IMR-90 (cell line): ENCODE measurements at regions not wholly inside any gene's neighbourhood (a gene's known extent, or its start where the extent isn't known, plus 50 kb on each side); places are given as distances from the start of the nearest gene placed in this dataset.

Source experiments
- ATAC-seq: fragments of 200-7000 bp; cut with Tn5 transposase; 2 replicates; pipeline ENCODE4 v1.9.1; 2020; ENCODE audit warnings: low read depth, mild to moderate bottlenecking, moderate library complexity
- BruUV-seq: library from RNA; stranded (reverse); fragments of 400-500 nt; replicated peaks from 2 replicates; lab custom pipeline; 2021; lab: Mats Ljungman, UMichigan
- CTCF ChIA-PET: fragments of 300-600 bp; formaldehyde crosslinking; extraction: SDS; loops from one replicate; lab custom pipeline; 2021; ENCODE audit warnings: antibody characterized with exemption; lab: Yijun Ruan, JAX
- POLR2A ChIA-PET: fragments of 300-600 bp; sonication (Branson Sonifier 250); formaldehyde crosslinking; loops from one replicate; lab custom pipeline; 2022; ENCODE audit warnings: antibody characterized with exemption; ENCODE audit not compliant: unreplicated experiment; lab: Charles Lee
- DNase-seq: peaks from one replicate; pipeline ENCODE4 v3.0.0; 2013
- H2AFZ ChIP-seq: replicated peaks from 2 replicates; pipeline ENCODE3; 2013; ENCODE audit warnings: low read length, mild to moderate bottlenecking; ENCODE audit not compliant: poor library complexity
- H2AK5ac ChIP-seq: 2 replicates; pipeline ENCODE4 v1.6.1; 2013; ENCODE audit warnings: low read depth, low read length, inconsistent platforms
- H2AK9ac ChIP-seq: replicated peaks from 2 replicates; pipeline ENCODE3; 2013; ENCODE audit warnings: mild to moderate bottlenecking, low read depth, low read length, moderate library complexity; ENCODE audit not compliant: poor library complexity
- H2BK120ac ChIP-seq: 2 replicates; pipeline ENCODE4 v1.6.1; 2013; ENCODE audit warnings: low read depth, low read length, inconsistent platforms
- H2BK15ac ChIP-seq: 3 replicates; pipeline ENCODE4 v1.6.1; 2013; ENCODE audit warnings: low read depth, low read length, inconsistent platforms
- H2BK20ac ChIP-seq: 2 replicates; pipeline ENCODE4 v1.6.1; 2013; ENCODE audit warnings: low read depth, mild to moderate bottlenecking, inconsistent platforms, low read length, moderate library complexity
- H2BK5ac ChIP-seq: 2 replicates; pipeline ENCODE4 v1.6.1; 2013; ENCODE audit warnings: mild to moderate bottlenecking, low read depth, low read length, inconsistent platforms; ENCODE audit not compliant: poor library complexity, severe bottlenecking
- H3K14ac ChIP-seq: replicated peaks from 2 replicates; pipeline ENCODE4 v1.6.1; 2013; ENCODE audit warnings: low read depth, low read length, inconsistent platforms
- H3K18ac ChIP-seq: 2 replicates; pipeline ENCODE4 v1.6.1; 2013; ENCODE audit warnings: low read depth, low read length, control low read depth
- H3K23ac ChIP-seq: 2 replicates; pipeline ENCODE4 v1.6.1; 2013; ENCODE audit warnings: low read depth, low read length, inconsistent platforms
- H3K27ac ChIP-seq: 2 replicates; pipeline ENCODE4 v1.5.1; 2013; ENCODE audit warnings: mild to moderate bottlenecking, control low read depth, low read length; ENCODE audit not compliant: insufficient read depth
- H3K27me3 ChIP-seq: 2 replicates; pipeline ENCODE4 v1.6.1; 2013; ENCODE audit warnings: low read length; ENCODE audit not compliant: control insufficient read depth, insufficient read depth
- H3K36me3 ChIP-seq: 2 replicates; pipeline ENCODE4 v1.6.1; 2013; ENCODE audit warnings: low read length, mixed read lengths; ENCODE audit not compliant: control insufficient read depth, insufficient read depth
- H3K4ac ChIP-seq: 2 replicates; pipeline ENCODE4 v1.6.1; 2013; ENCODE audit warnings: low read depth, low read length, inconsistent platforms
- H3K4me1 ChIP-seq: 2 replicates; pipeline ENCODE4 v1.6.1; 2013; ENCODE audit warnings: low read length, mixed read lengths; ENCODE audit not compliant: control insufficient read depth, insufficient read depth
- H3K4me2 ChIP-seq: 2 replicates; pipeline ENCODE4 v1.6.1; 2013; ENCODE audit warnings: low read depth, mild to moderate bottlenecking, control low read depth, low read length, moderate library complexity
- H3K4me3 ChIP-seq: 2 replicates; pipeline ENCODE4 v1.5.1; 2013; ENCODE audit warnings: low read depth, mild to moderate bottlenecking, control low read depth, low read length, moderate library complexity; ENCODE audit not compliant: insufficient read depth
- H3K56ac ChIP-seq: 2 replicates; pipeline ENCODE4 v1.6.1; 2013; ENCODE audit warnings: low read length, inconsistent platforms; ENCODE audit not compliant: insufficient read depth; ENCODE audit errors: extremely low read depth
- H3K79me1 ChIP-seq, 2 experiments: 2 replicates each; pipeline ENCODE4 v1.6.1; 2013; ENCODE audit warnings: low read length in 2 of 2, inconsistent platforms in 1 of 2, low read depth in 1 of 2
- H3K9ac ChIP-seq: 2 replicates; pipeline ENCODE4 v1.6.1; 2013; ENCODE audit warnings: low read depth, low read length, control low read depth
- H3K9me1 ChIP-seq: 2 replicates; pipeline ENCODE4 v1.6.1; 2013; ENCODE audit warnings: low read length, inconsistent platforms; ENCODE audit not compliant: insufficient read depth
- H3K9me3 ChIP-seq: 2 replicates; pipeline ENCODE4 v1.6.1; 2013; ENCODE audit warnings: low read length; ENCODE audit not compliant: control insufficient read depth, insufficient read depth
- H4K20me1 ChIP-seq: 2 replicates; pipeline ENCODE4 v1.6.1; 2013; ENCODE audit warnings: low read length, inconsistent platforms; ENCODE audit not compliant: insufficient read depth
- H4K5ac ChIP-seq: 2 replicates; pipeline ENCODE4 v1.6.1; 2013; ENCODE audit warnings: mild to moderate bottlenecking, low read depth, low read length, control low read depth
- H4K8ac ChIP-seq, 2 experiments: 2 replicates each; pipeline ENCODE4 v1.6.1; 2013; ENCODE audit warnings: low read depth in 2 of 2, low read length in 2 of 2, control low read depth in 1 of 2, inconsistent platforms in 1 of 2
- H4K91ac ChIP-seq: 2 replicates; pipeline ENCODE4 v1.6.1; 2013; ENCODE audit warnings: low read depth, low read length, inconsistent platforms; ENCODE audit not compliant: insufficient read depth
- NFE2L2 ChIP-seq: fragments of 150-350 bp; IDR thresholded peaks from 2 replicates; pipeline ENCODE4 v1.6.1; 2016; ENCODE audit warnings: low read depth, mild to moderate bottlenecking, low read length
- POLR2A ChIP-seq: IDR thresholded peaks from 2 replicates; pipeline ENCODE4 v1.6.1; 2012; ENCODE audit warnings: mild to moderate bottlenecking, low read depth, low read length
- WGBS, 2 experiments: methylation state at CpG; one replicate each; pipeline versions ENCODE4 v1.1.5 to v1.1.7; 2013; ENCODE audit warnings: missing lambda C conversion rate in 2 of 2; ENCODE audit not compliant: insufficient read length in 1 of 2; ENCODE audit errors: extremely low coverage in 2 of 2; 5-methylcytosine and 5-hydroxymethylcytosine counted together
- dilution Hi-C: fragments of 300-500 bp; cut with HindIII; formaldehyde crosslinking; loops from one replicate; pipeline ENCODE4 v1.14.3; 2018; ENCODE audit warnings: low sequenced_read_pairs; ENCODE audit not compliant: unreplicated experiment
- in situ Hi-C: fragments of 300-500 bp; cut with MboI; formaldehyde crosslinking; loops from 3 replicates; pipeline ENCODE4 v1.14.3; 2019; ENCODE audit warnings: low sequenced_read_pairs, inconsistent platforms, mixed read lengths
- intact Hi-C: fragments of 100-400 bp; cut with micrococcal nuclease; formaldehyde crosslinking; loops from 2 replicates; pipeline ENCODE4 v1.10.0; 2022

- Histone ChIP-seq H3K27me3 (peaks cover 1% of the 10 kb centered on the region; the same call in 1 of the 2 replicates), H3K56ac (no peak overlapping the region), H3K9ac (no peak overlapping the region), H3K14ac (no peak overlapping the region), H3K36me3 (no peaks in the 10 kb centered on the region), H2BK15ac (no peak overlapping the region), H3K27ac (no peak overlapping the region), H3K18ac (no peak overlapping the region), H4K8ac (no peak overlapping the region), H2BK5ac (no peak overlapping the region), H4K5ac (no peak overlapping the region), H4K91ac (no peak overlapping the region), H3K4ac (no peak overlapping the region), H4K20me1 (no peaks in the 10 kb centered on the region), H2AK5ac (no peak overlapping the region), H3K4me3 (no peak overlapping the region), H3K9me1 (no peaks in the 10 kb centered on the region), H2BK20ac (no peak overlapping the region), H3K4me1 (no peaks in the 10 kb centered on the region), H3K23ac (no peak overlapping the region), H3K4me2 (no peak overlapping the region), H2AFZ (no peak overlapping the region), H2AK9ac (no peak overlapping the region), H3K79me1 (no peaks in the 10 kb centered on the region), H3K9me3 (no peaks in the 10 kb centered on the region), H2BK120ac (no peak overlapping the region)
- WGBS, 2 experiments: 20 to 100% methylated on average over 1 of the region's 3 CpGs
- DNase-seq: no peak
- ChIA-PET CTCF (no interaction called here), POLR2A (no interaction called here)
- no TSS peak for BruUV-seq
- ATAC-seq: no peak
- intact Hi-C loops (no loop called here), in situ Hi-C loops (no loop called here), dilution Hi-C loops (no loop called here)
- TF ChIP-seq POLR2A (no peak), NFE2L2 (no peak)
Observed at GRCh38 chr6:8237668-8238067, 135.3 kb upstream of the EEF1E1 start.
